OCI-LY1 (cell line): ENCODE measurements at regions not wholly inside any gene's neighbourhood (a gene's known extent, or its start where the extent isn't known, plus 50 kb on each side); places are given as distances from the start of the nearest gene placed in this dataset.

Experiments
- CTCF ChIP-seq: fragments of 200-600 bp; sonication (generic), shearing (Covaris generic); IDR thresholded peaks from 2 replicates; pipeline ENCODE4 v1.5.1; 2017; ENCODE audit warnings: mild to moderate bottlenecking, antibody characterized with exemption, low read length, moderate library complexity, mixed read lengths
- EZH2 ChIP-seq: fragments of 200-600 bp; sonication (generic), shearing (Covaris generic); IDR thresholded peaks from 2 replicates; pipeline ENCODE4 v1.8.0; 2017; ENCODE audit warnings: borderline replicate concordance, mixed run types, mild to moderate bottlenecking, antibody characterized with exemption, low read length, moderate library complexity, mixed read lengths

- TF ChIP-seq CTCF (no peak), EZH2 (no peak)
Observed at GRCh38 chr19:30760014-30760413, 387.8 kb downstream of the ZNF536 start.
